Glutamatergic neuron (in vitro differentiated cells): ENCODE measurements at regions not wholly inside any gene's neighbourhood (a gene's known extent, or its start where the extent isn't known, plus 50 kb on each side); places are given as distances from the start of the nearest gene placed in this dataset.

Source experiments
- DNase-seq: peaks from one replicate; pipeline ENCODE4 v3.0.0; 2022
- H3K27ac Mint-ChIP-seq: one replicate; pipeline ENCODE4 v1.8.0; 2020; ENCODE audit warnings: mild to moderate bottlenecking, mixed read lengths, inconsistent platforms; ENCODE audit not compliant: unreplicated experiment
- H3K27me3 Mint-ChIP-seq: one replicate; pipeline ENCODE4 v1.8.0; 2020; ENCODE audit warnings: mild to moderate bottlenecking, moderate library complexity, mixed read lengths, inconsistent platforms; ENCODE audit not compliant: unreplicated experiment
- H3K36me3 Mint-ChIP-seq: one replicate; pipeline ENCODE4 v1.8.0; 2020; ENCODE audit warnings: mild to moderate bottlenecking, mixed read lengths, inconsistent platforms; ENCODE audit not compliant: unreplicated experiment
- H3K4me1 Mint-ChIP-seq: one replicate; pipeline ENCODE4 v1.8.0; 2020; ENCODE audit warnings: mild to moderate bottlenecking, low read depth, mixed read lengths, inconsistent platforms; ENCODE audit not compliant: unreplicated experiment
- H3K4me3 Mint-ChIP-seq: one replicate; pipeline ENCODE4 v1.8.0; 2020; ENCODE audit warnings: mild to moderate bottlenecking, mixed read lengths, inconsistent platforms; ENCODE audit not compliant: unreplicated experiment
- H3K9me3 Mint-ChIP-seq: one replicate; pipeline ENCODE4 v1.8.0; 2020; ENCODE audit warnings: mild to moderate bottlenecking, moderate library complexity, mixed read lengths, inconsistent platforms; ENCODE audit not compliant: unreplicated experiment
- TF ChIP-seq, protein P1 (sequence below): fragments of 200-600 bp; sonication (generic); IDR thresholded peaks from one replicate; pipeline ENCODE4 v1.5.0; 2021; ENCODE audit not compliant: partially characterized antibody, unreplicated experiment

GRCh38 chr1:17963513-17963912 lies 144.1 kb upstream of the IGSF21 start:
- Mint-ChIP-seq H3K4me3 (no peak overlapping the region), H3K9me3 (peaks cover 2% of the 10 kb centered on the region), H3K4me1 (no peaks in the 10 kb centered on the region), H3K27me3 (peaks cover 6% of the 10 kb centered on the region), H3K27ac (no peak overlapping the region), H3K36me3 (no peaks in the 10 kb centered on the region)
- TF ChIP-seq, protein P1, sequence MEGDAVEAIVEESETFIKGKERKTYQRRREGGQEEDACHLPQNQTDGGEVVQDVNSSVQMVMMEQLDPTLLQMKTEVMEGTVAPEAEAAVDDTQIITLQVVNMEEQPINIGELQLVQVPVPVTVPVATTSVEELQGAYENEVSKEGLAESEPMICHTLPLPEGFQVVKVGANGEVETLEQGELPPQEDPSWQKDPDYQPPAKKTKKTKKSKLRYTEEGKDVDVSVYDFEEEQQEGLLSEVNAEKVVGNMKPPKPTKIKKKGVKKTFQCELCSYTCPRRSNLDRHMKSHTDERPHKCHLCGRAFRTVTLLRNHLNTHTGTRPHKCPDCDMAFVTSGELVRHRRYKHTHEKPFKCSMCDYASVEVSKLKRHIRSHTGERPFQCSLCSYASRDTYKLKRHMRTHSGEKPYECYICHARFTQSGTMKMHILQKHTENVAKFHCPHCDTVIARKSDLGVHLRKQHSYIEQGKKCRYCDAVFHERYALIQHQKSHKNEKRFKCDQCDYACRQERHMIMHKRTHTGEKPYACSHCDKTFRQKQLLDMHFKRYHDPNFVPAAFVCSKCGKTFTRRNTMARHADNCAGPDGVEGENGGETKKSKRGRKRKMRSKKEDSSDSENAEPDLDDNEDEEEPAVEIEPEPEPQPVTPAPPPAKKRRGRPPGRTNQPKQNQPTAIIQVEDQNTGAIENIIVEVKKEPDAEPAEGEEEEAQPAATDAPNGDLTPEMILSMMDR, result no peak
- DNase-seq, result no peak

DNA sequence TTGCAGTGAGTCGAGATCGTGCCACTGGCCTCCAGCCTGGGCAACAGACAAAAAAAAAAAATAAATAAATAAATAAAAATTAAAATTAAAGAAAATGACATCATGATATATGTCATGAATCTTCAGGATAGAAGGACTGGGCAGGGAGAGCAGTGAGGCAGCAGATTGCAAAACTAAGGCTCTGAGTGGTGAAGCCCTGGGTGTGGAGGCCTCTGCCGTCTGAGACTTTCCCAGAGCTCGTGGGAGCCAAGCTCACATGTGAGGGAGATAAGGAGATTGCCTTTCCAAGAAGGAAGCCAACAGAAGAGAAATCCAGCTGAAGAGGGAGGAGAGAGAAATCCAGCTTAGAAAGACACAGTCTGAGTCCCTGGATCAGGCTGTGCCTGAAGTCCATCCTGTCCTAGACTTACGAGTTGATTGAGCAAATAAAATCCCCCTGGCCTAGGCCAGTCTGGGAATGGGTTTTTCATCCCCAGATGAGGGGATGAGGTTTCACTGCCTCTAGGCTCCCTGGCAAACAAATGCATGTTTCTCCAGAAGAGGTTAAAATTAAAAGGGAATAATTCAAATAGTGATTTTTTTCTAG lies 142.0 kb upstream of the IGSF21 start:
- peaks cover 4% of the 10 kb centered on the region for H3K27me3 Mint-ChIP-seq
- H3K4me1 Mint-ChIP-seq, result no peaks in the 10 kb centered on the region
- no peaks in the 10 kb centered on the region for H3K9me3 Mint-ChIP-seq
- no peaks in the 10 kb centered on the region for H3K36me3 Mint-ChIP-seq
- H3K4me3 Mint-ChIP-seq, result no peak overlapping the region
- H3K27ac Mint-ChIP-seq, result no peak overlapping the region
- DNase-seq, result no peak
- TF ChIP-seq, protein P1, result no peak

DNA sequence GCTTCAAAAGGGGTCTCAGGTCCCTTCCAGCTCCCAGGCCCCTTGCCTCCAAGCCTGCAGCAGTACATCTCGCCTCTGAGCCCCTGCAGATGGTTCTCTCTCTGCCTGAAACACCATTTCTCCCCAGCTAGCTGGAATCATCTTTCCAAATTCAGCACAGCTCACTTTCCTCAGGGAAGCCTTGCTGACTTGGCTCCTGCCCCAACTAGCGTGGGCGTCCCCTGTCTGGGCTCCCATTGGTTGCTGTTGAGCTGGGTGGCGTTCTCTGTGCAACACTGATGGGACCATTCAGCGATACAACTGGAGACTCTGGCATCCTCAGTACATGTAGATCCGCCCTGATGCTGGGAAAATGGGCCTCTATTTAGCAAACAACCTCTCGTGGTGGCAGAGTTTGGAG lies 141.3 kb upstream of the IGSF21 start:
- H3K4me1 Mint-ChIP-seq, result no peaks in the 10 kb centered on the region
- DNase-seq, result no peak
- H3K27me3 Mint-ChIP-seq, result peaks cover 2% of the 10 kb centered on the region
- H3K36me3 Mint-ChIP-seq, result no peaks in the 10 kb centered on the region
- H3K4me3 Mint-ChIP-seq, result no peak overlapping the region
- TF ChIP-seq, protein P1, result no peak
- no peak overlapping the region for H3K27ac Mint-ChIP-seq
- H3K9me3 Mint-ChIP-seq, result no peaks in the 10 kb centered on the region

DNA sequence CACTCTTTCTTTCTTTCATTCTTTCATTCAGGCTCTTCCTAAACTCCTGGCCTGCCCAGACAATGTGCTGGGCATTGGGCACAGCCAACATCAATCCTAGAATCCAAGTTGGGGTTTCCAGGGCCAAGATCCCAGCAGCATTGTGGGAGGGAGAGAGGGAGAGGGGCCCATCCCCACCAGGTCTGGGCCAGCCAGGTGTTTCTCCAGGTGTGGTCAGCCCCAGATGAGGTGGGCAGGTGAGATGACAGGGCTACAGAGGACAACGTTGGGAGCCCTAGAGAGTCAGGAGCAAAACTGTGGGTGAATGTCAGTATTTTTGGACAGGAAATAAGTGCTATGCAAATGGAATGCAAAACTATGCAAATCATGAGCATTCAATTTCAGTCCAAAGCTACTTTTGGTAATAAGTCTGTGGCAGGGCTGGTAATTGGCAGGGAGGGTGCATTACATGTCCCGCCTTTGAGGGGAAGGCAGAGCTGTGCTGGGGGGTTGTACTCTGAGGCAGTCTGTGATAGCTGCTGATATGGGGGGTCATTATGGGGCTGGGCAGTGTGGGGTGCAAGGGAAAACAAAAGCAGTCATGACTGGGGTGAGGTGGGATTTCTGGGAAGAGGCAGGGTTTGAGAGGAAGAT lies 139.9 kb upstream of the IGSF21 start:
- Mint-ChIP-seq H3K27me3 (peaks cover 2% of the 10 kb centered on the region), H3K9me3 (no peaks in the 10 kb centered on the region), H3K4me1 (peaks cover 5% of the 10 kb centered on the region), H3K27ac (no peak overlapping the region), H3K36me3 (no peaks in the 10 kb centered on the region), H3K4me3 (no peak overlapping the region)
- no peak for DNase-seq
- TF ChIP-seq, protein P1, result no peak

GRCh38 chr1:17970757-17971156 lies 136.8 kb upstream of the IGSF21 start:
- Mint-ChIP-seq H3K27ac (no peak overlapping the region), H3K27me3 (peaks cover 2% of the 10 kb centered on the region), H3K9me3 (no peaks in the 10 kb centered on the region), H3K36me3 (no peaks in the 10 kb centered on the region), H3K4me1 (peaks cover 5% of the 10 kb centered on the region), H3K4me3 (no peak overlapping the region)
- DNase-seq, result no peak
- TF ChIP-seq, protein P1, result no peak
